ENCODE measurements at regions not wholly inside any gene's neighbourhood (a gene's known extent, or its start where the extent isn't known, plus 50 kb on each side); places are given as distances from the start of the nearest gene placed in this dataset.

DNA sequence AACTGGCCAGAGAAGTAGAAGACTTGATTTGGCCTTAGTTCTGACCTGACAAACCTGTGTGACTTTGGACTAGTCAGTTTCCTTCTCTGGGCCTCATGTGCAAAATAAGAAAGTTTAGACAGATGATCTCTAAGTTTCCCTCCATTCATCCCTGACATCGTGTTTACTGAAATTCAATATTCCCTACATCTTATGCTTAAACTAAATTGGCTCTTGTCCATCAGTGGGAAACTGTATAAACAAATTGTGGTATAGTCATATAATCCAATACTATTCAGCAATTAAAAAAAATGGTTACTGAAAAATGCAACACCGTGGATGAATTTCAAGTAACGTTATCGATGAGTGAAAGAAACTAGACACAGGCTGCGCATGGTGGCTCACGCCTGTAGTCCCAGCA lies 64.4 kb upstream of the HRH1 start:
- intact Hi-C loops (cut with DNase I; ENCODE audit: low total_unique reads): no loop called here
- H3K4me1 ChIP-seq: peaks cover 0 to 4% of the 10 kb centered on the region in 2 donors
- H3K27ac ChIP-seq: peak overlapping the region; percentile 53 to 75
- no peaks in the 10 kb centered on the region for H3K9me3 ChIP-seq
- DNase-seq: no peak
- no peak overlapping the region for H3K4me3 ChIP-seq
- H3K36me3 ChIP-seq: no peaks in the 10 kb centered on the region
- TF ChIP-seq POLR2A (IDR thresholded peaks at IDR 0.05): no peak
- TF ChIP-seq, protein P1, sequence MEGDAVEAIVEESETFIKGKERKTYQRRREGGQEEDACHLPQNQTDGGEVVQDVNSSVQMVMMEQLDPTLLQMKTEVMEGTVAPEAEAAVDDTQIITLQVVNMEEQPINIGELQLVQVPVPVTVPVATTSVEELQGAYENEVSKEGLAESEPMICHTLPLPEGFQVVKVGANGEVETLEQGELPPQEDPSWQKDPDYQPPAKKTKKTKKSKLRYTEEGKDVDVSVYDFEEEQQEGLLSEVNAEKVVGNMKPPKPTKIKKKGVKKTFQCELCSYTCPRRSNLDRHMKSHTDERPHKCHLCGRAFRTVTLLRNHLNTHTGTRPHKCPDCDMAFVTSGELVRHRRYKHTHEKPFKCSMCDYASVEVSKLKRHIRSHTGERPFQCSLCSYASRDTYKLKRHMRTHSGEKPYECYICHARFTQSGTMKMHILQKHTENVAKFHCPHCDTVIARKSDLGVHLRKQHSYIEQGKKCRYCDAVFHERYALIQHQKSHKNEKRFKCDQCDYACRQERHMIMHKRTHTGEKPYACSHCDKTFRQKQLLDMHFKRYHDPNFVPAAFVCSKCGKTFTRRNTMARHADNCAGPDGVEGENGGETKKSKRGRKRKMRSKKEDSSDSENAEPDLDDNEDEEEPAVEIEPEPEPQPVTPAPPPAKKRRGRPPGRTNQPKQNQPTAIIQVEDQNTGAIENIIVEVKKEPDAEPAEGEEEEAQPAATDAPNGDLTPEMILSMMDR (IDR thresholded peaks at IDR 0.05): no peak
- no peaks in the 10 kb centered on the region for H3K27me3 ChIP-seq

DNA sequence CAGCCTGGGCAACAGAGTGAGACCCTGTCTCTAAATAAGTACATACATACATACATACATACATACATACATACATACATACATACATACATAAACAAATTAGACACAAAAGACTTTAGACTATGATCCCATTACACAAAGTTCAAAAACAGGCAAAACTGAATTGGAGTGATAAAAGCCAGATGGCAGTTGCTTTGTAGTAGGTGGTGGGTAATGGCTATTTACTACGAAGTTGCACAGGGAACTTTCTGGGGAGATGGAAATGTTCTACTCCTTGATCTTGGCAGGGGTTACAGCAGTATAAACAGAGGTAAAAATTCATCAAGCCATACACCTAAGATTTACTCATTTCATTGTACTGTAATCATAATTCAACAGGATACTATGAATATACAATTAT lies 63.7 kb upstream of the HRH1 start:
- Histone ChIP-seq H3K27me3 (no peaks in the 10 kb centered on the region), H3K27ac (peak overlapping the region; percentile 53 to 75), H3K4me1 (peaks cover 0 to 4% of the 10 kb centered on the region in 2 donors), H3K36me3 (no peaks in the 10 kb centered on the region), H3K9me3 (no peaks in the 10 kb centered on the region), H3K4me3 (no peak overlapping the region)
- intact Hi-C loops (cut with DNase I; ENCODE audit: low total_unique reads): no loop called here
- DNase-seq: no peak
- TF ChIP-seq, protein P1 (IDR thresholded peaks at IDR 0.05): no peak
- TF ChIP-seq POLR2A (IDR thresholded peaks at IDR 0.05): no peak

DNA sequence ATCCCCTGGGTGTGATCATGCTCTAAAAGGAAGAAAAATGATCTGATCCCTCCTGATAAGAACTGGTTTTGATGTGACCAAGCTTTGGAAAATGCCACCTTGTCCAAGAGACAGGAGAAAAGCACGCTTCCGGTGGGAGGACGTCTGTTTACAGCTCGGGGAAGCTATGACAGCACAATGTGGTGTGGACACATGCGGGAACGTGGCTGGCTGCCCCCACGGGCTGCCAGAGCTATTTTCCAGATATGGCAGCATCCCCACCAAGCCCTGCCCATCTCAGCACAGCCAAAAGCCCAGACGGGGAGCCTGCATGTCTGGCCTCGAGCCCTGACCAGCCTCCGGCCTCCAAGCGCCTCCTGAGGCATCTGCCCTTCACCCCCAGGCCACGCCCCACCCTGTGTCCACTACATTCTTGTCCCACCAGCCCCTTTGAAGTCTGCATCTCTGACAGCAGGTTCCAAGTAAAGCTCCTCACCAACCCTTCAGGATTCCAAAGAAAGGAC lies 63.2 kb upstream of the HRH1 start:
- H3K4me3 ChIP-seq: no peak overlapping the region
- intact Hi-C loops (cut with DNase I; ENCODE audit: low total_unique reads): no loop called here
- peak overlapping the region; percentile 64 to 75 for H3K27ac ChIP-seq
- H3K36me3 ChIP-seq: no peaks in the 10 kb centered on the region
- DNase-seq: peak; percentile 50 to 62
- H3K27me3 ChIP-seq: no peaks in the 10 kb centered on the region
- H3K9me3 ChIP-seq: no peaks in the 10 kb centered on the region
- TF ChIP-seq, protein P1 (IDR thresholded peaks at IDR 0.05): no peak
- no peak for TF ChIP-seq POLR2A (IDR thresholded peaks at IDR 0.05)
- peaks cover 0 to 4% of the 10 kb centered on the region in 2 donors for H3K4me1 ChIP-seq

DNA sequence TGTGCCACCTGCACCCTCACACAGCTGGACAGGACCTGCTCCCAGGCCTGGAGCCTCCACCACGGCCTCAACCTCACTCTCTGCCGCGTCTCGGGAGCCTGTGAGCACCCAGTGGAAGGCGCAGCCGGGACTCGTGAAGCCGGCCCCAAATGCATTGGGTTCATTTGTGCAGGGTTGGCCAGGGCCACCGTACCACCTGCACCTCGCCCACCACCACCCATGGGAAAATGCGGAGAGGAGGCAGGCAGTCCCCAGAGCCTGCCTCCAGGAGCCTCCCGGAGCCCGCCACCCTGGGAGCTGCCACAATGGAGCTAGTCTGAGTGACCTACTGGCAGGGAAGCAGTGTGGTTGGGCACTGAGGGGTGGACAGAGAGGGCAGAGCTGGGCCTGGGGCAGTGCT lies 62.5 kb upstream of the HRH1 start:
- TF ChIP-seq, protein P1 (IDR thresholded peaks at IDR 0.05): no peak
- TF ChIP-seq POLR2A (IDR thresholded peaks at IDR 0.05): no peak
- no peak for DNase-seq
- Histone ChIP-seq H3K27ac (peak overlapping the region in 1 of 2 donors; percentile 75), H3K4me3 (no peak overlapping the region), H3K36me3 (no peaks in the 10 kb centered on the region), H3K4me1 (peaks cover 0 to 4% of the 10 kb centered on the region in 2 donors), H3K9me3 (no peaks in the 10 kb centered on the region), H3K27me3 (no peaks in the 10 kb centered on the region)
- intact Hi-C loops (cut with DNase I; ENCODE audit: low total_unique reads): no loop called here

DNA sequence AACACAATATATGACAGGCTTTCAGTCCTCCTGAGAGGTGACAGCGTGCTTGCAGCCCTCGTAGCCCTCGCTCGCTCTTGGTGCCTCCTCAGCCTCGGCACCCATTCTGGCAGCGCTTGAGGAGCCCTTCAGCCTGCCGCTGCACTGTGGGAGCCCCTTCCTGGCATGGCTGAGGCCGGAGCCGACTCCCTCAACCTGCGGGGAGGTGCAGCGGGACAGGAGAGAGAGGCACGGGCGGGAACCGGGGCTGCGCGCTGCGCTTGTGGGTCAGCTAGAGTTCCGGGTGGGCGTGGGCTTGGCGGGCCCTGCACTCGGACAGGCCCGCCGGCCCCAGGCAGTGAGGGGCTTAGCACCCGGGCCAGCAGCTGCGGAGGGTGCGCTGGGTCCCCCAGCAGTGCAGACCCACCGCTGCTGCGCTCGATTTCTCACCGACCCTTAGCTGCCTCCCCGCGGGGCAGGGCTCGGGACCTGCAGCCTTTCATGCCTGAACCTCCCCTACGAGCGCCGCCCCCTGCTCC lies 60.4 kb upstream of the HRH1 start:
- TF ChIP-seq POLR2A (IDR thresholded peaks at IDR 0.05): no peak
- TF ChIP-seq, protein P1 (IDR thresholded peaks at IDR 0.05): no peak
- intact Hi-C loops (cut with DNase I; ENCODE audit: low total_unique reads): no loop called here
- Histone ChIP-seq H3K4me3 (no peak overlapping the region), H3K9me3 (no peaks in the 10 kb centered on the region), H3K4me1 (peaks cover 0 to 4% of the 10 kb centered on the region in 2 donors), H3K36me3 (no peaks in the 10 kb centered on the region), H3K27ac (no peak overlapping the region), H3K27me3 (no peaks in the 10 kb centered on the region)
- DNase-seq: no peak
